Vagina (tissue), 2 donors: ENCODE measurements at regions not wholly inside any gene's neighbourhood (a gene's known extent, or its start where the extent isn't known, plus 50 kb on each side); places are given as distances from the start of the nearest gene placed in this dataset.

ENCODE experiments used
- POLR2A ChIP-seq, 2 donors: fragments of 450-650 bp; IDR thresholded peaks; one replicate each; pipeline ENCODE4 v1.6.1; 2017; ENCODE audit warnings: antibody characterized with exemption in 2 of 2, mild to moderate bottlenecking in 2 of 2, moderate library complexity in 2 of 2
- POLR2AphosphoS5 ChIP-seq, 2 donors: sonication (generic); formaldehyde crosslinking; IDR thresholded peaks; one replicate each; pipeline ENCODE4 v1.9.0; 2017; ENCODE audit warnings: antibody characterized with exemption in 2 of 2, mild to moderate bottlenecking in 2 of 2, low read depth in 1 of 2; ENCODE audit not compliant: insufficient read depth in 1 of 2
- TF ChIP-seq, protein P1 (sequence below), 3 experiments: fragments of 450-650 bp in 2 of 3; fragments of 200-600 bp in 1 of 3; sonication (generic) in 1 of 3; IDR thresholded peaks; one replicate each; pipeline ENCODE4 v1.5.1; 2017 to 2019; ENCODE audit warnings: antibody characterized with exemption in 3 of 3, mild to moderate bottlenecking in 2 of 3, moderate library complexity in 2 of 3

DNA sequence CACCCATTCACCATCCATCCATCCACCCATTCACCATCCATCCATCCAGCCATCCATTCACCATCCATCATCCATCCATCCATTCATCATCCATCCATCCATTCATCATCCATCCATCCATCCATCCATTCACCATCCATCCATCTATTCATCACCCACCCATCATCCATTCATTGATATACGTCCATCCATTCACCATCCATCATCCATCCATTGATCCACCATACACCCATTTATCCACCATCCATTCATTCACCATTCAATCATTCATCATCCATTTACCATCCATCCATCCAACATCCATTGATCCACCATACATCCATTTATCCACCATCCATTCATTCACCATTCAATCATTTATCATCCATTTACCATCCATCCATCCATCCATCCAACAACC lies 111.7 kb downstream of the ABCC12 start:
- TF ChIP-seq, protein P1, sequence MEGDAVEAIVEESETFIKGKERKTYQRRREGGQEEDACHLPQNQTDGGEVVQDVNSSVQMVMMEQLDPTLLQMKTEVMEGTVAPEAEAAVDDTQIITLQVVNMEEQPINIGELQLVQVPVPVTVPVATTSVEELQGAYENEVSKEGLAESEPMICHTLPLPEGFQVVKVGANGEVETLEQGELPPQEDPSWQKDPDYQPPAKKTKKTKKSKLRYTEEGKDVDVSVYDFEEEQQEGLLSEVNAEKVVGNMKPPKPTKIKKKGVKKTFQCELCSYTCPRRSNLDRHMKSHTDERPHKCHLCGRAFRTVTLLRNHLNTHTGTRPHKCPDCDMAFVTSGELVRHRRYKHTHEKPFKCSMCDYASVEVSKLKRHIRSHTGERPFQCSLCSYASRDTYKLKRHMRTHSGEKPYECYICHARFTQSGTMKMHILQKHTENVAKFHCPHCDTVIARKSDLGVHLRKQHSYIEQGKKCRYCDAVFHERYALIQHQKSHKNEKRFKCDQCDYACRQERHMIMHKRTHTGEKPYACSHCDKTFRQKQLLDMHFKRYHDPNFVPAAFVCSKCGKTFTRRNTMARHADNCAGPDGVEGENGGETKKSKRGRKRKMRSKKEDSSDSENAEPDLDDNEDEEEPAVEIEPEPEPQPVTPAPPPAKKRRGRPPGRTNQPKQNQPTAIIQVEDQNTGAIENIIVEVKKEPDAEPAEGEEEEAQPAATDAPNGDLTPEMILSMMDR (IDR thresholded peaks at IDR 0.05): no peak
- TF ChIP-seq POLR2AphosphoS5 (IDR thresholded peaks at IDR 0.05; ENCODE audit: insufficient read depth in 1 of 2, low read depth in 1 of 2): no peak
- no peak for TF ChIP-seq POLR2A (IDR thresholded peaks at IDR 0.05)
